Aorta (tissue), 5 donors: ENCODE measurements at regions not wholly inside any gene's neighbourhood (a gene's known extent, or its start where the extent isn't known, plus 50 kb on each side); places are given as distances from the start of the nearest gene placed in this dataset.

Experiments used
- ATAC-seq: fragments of 200-7000 bp; cut with Tn5 transposase; one replicate; pipeline ENCODE4 v1.9.1; 2022; ENCODE audit warnings: moderate library complexity; ENCODE audit not compliant: low FRiP score
- DNase-seq, 2 donors: peaks; one replicate each; pipeline ENCODE4 v3.0.0-alpha.2; 2020
- H3K27ac ChIP-seq, 2 donors: one replicate each; pipeline ENCODE4 v1.5.1; 2013; ENCODE audit warnings: low read length in 2 of 2, mild to moderate bottlenecking in 2 of 2, moderate library complexity in 2 of 2, control low read depth in 1 of 2, inconsistent platforms in 1 of 2, low read depth in 1 of 2
- H3K27me3 ChIP-seq, 2 donors: one replicate each; pipeline ENCODE4 v1.6.1; 2013; ENCODE audit warnings: control low read depth in 1 of 2, low read length in 1 of 2, mild to moderate bottlenecking in 1 of 2, moderate library complexity in 1 of 2; ENCODE audit not compliant: insufficient read depth in 2 of 2, control insufficient read depth in 1 of 2
- H3K36me3 ChIP-seq, 2 donors: one replicate each; pipeline ENCODE4 v1.6.1; 2013; ENCODE audit warnings: control low read depth in 1 of 2, low read length in 1 of 2, mild to moderate bottlenecking in 1 of 2; ENCODE audit not compliant: insufficient read depth in 2 of 2, control insufficient read depth in 1 of 2
- H3K4me1 ChIP-seq, 2 donors: one replicate each; pipeline ENCODE4 v1.6.1; 2013; ENCODE audit warnings: low read length in 2 of 2, control low read depth in 1 of 2, mild to moderate bottlenecking in 1 of 2, moderate library complexity in 1 of 2; ENCODE audit not compliant: insufficient read depth in 2 of 2, control insufficient read depth in 1 of 2
- H3K4me3 ChIP-seq, 2 donors: one replicate each; pipeline ENCODE4 v1.5.1; 2013; ENCODE audit warnings: low read length in 2 of 2, control low read depth in 1 of 2, mild to moderate bottlenecking in 1 of 2
- H3K9me3 ChIP-seq: one replicate; pipeline ENCODE4 v1.6.1; 2013; ENCODE audit warnings: mild to moderate bottlenecking, low read length; ENCODE audit not compliant: control insufficient read depth
- WGBS, 2 donors: extraction: QIAGEN DNeasy Blood & Tissue Kit; methylation state at CpG; one replicate each; pipeline ENCODE4 v1.1.7; 2013; 5-methylcytosine and 5-hydroxymethylcytosine counted together
- intact Hi-C, 2 donors: fragments of 100-400 bp; cut with DNase I; formaldehyde crosslinking; loops; one replicate each; pipeline versions ENCODE4 v1.14.2 to v1.15.0; 2022
- donor health status: healthy with polysubstance abuse.
- donor health status: Bipolar disorder and iron deficiency.
- donor health status: DM: no; HTN: no; CAD: no.
- donor health status: DM: no; HTN: no; CAD: no.
- donor health status: DM: yes; HTN: yes; CAD: no.

DNA sequence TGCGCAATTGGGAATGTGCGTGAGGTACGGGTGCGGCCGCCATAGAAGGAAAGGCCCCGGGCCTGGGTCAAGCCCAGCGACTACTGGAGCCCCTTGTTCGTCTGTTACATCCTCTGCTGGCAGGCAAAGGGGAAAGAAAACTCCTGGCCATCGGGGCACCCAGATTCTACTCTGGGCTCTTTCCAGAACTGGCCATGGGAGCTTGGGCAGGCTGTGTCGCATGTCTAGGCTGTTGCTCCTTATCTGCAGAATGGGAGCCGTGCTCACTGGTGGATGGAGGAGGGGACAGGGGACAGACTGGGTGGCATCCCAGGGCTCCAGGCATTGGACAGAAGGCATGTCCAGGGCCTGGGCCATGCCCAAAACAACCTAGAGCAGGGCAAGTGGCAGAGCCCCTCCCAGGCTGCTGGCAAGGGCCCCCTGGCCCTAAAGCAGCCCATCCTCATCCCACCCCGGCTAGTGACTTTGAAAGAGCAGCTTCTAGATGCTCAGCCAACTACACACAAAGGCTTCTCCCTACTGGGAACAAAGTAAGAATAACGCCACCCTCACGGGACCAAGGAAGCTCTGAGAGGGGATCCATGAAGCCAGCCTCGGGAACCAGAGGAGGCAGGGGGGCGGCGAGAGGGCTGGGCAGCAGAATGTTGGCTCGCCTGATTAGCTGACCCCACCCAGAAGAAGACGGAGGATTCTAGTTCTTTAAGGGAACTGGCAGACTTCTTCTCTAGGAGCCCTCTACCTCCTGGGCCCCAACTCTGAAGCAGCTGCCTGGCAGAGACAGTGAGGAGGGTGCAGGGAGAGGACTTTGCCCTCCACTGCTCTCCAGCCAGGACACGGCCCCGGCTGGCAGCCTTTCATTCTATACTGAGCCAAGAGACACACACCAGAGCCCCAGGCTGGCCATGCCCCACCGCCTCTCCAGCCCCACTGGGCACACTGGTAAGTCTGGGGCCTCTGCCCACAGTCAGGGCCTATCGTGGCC is 96.8 kb downstream of the SINHCAF start:
- peak in 1 of 2 donors; percentile 61 for DNase-seq
- peak; percentile 68 for ATAC-seq
- WGBS, 2 donors, result 38 to 39% methylated on average over 23 of the region's 23 CpGs

DNA sequence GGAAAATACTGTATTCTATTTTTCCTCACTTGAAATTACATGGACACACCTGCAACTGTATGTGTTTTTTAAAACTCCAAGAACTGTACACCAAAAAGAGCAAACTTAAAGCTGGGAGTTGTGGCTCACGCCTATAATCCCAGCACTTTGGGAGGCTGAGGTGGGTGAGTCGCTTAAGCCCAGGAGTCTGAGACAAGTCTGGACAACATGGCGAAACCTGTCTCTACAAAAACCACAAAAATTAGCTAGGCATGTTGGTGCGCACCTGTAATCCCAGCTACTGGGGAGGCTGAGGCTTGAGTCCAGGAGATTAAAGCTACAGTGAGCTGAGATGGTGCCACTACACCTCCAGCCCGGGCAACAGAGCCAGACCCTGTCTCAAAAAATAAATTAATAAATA is 95.9 kb downstream of the SINHCAF start:
- no peak for ATAC-seq
- WGBS, 2 donors, result 94% methylated on average over 5 of the region's 5 CpGs
- intact Hi-C loops, result no loop called here

More for the DNA sequence above, 96.8 kb downstream of the SINHCAF start:
- H3K27ac ChIP-seq, result no peak overlapping the region
- no peaks in the 10 kb centered on the region for H3K27me3 ChIP-seq
- H3K4me3 ChIP-seq, result no peak overlapping the region
- intact Hi-C loops, result no loop called here
- H3K4me1 ChIP-seq, result no peaks in the 10 kb centered on the region
- no peaks in the 10 kb centered on the region for H3K36me3 ChIP-seq
- H3K9me3 ChIP-seq, result no peaks in the 10 kb centered on the region

More for the DNA sequence above, 95.9 kb downstream of the SINHCAF start:
- no peak for DNase-seq
- H3K27me3 ChIP-seq, result no peaks in the 10 kb centered on the region
- no peaks in the 10 kb centered on the region for H3K9me3 ChIP-seq
- H3K27ac ChIP-seq, result no peak overlapping the region
- H3K36me3 ChIP-seq, result no peaks in the 10 kb centered on the region
- no peak overlapping the region for H3K4me3 ChIP-seq
- H3K4me1 ChIP-seq, result no peaks in the 10 kb centered on the region
